DMS114 treated with DMSO at 0.1 percent for 48 hours (cell line): ENCODE measurements at regions not wholly inside any gene's neighbourhood (a gene's known extent, or its start where the extent isn't known, plus 50 kb on each side); places are given as distances from the start of the nearest gene placed in this dataset.
"Not testable (repeated sequence)": the region's sequence is repeated elsewhere in the genome, so short reads cannot be mapped to it uniquely, and the experiment has no call there.

Source experiments
- DNase-seq: peaks from one replicate; lab custom pipeline; 2025; ENCODE audit not compliant: unreplicated experiment; lab: John Stamatoyannopoulos, UW

DNA sequence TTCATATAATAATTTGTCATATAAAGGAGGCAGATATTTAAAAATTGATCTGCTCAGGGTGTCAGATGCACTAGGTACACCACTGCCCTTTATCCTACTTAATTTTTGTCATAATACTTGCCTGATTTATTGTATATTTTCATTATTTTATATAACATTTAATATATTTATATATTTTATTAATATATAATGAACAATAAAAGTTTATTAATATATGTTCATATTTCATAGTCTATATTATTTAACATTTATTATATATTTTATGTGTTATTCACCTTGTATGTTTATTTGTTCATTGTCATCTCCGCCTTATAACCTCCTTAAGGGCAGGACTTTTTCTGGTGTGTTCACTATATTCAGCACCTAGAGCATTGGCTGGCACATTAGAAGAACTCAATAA is 232.4 kb upstream of the AMIGO2 start:
- DNase-seq: no peak

- DNase-seq: no peak
Observed at GRCh38 chr12:47311568-47311967, 231.8 kb upstream of the AMIGO2 start.

GRCh38 chr12:47311010-47311409 is 231.3 kb upstream of the AMIGO2 start:
- DNase-seq: no peak

DNA sequence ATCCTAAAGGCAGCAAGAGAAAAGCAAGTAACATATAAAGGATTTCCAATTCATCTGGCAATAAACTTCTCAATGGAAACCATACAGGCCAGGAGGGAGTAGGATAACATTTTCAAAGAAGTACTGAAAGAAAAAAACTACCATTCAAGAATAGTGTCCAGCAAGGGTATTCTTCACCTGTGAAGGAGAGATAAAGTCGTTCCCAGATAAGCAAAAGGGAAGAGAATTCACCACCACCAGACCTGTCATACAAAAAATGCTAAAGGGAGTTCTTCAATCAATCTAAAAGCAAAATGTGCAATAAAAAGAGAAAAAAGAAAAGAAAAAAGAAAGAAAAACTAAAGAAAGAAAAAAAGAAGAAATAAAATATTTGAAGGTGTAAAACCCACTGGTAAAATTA is 228.9 kb upstream of the AMIGO2 start:
- DNase-seq: no peak

DNA sequence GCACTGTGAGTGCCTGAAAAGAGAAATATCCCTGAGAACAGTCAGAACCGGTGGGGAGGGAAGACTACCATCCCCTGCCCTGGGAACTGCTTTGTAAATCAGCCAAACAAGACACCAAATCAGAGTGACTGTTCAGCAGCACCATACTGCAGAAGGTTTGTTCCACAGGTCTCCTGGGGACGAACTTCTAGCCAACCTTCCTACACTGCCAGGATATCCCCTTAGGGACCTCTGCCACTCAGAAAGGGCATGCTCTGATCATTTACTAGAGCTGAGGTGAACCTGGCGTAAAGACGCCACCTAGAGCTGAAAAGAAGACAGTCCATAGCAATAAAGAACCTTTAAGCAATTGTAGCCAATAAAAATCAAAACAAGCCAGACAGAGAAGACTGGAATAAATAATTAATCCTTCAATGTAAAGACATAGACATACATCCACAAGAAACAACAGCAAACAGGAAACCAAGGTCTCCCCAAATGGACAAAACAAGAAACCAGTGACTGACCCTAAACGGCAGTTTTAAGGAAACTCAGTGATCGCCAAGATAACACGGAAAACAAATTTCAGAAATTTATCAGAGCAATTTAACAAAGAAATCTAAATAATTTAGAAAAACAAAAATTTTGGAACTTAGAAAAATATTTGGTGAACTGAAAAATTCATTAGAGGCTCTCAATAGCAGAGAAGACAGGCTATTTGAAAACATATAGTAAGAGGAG is 228.1 kb upstream of the AMIGO2 start:
- peak; percentile 38 for DNase-seq

DNA sequence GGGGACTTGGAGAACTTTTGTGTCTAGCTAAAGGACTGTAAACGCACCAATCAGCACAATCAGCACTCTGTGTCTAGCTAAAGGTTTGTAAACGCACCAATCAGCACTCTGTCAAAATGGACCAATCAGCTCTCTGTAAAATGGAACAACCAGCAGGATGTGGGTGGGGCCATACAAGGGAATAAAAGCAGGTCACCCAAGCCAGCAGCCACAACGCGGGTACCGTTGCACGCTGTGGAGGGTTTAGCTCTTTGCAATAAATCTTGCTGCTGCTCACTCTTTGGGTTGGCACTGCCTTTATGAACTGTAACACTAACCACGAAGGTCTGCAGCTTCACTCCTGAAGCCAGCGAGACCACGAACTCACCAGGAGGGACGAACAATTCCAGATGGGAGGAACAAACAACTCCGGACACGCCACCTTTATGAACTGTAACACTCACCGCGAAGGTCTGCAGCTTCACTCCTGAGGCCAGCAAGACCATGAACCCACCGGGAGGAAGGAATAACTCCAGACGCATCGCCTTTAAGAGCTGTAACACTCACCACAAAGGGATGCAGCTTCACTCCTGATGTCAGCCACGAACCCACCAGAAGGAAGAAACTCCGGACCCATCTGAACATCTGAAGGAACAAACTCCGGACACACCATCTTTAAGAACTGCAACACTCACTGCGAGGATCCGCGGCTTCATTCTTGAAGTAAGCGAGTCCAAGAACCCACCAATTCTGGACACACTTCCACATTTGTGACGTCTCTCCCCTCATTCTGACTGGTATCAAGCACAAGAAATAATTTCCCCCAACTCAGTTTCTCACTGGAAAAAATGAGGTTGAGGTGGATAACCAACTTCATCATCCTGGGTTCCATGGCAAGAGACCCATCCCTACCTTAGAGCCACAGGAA is 227.3 kb upstream of the AMIGO2 start:
- DNase-seq: not testable (repeated sequence)

DNA sequence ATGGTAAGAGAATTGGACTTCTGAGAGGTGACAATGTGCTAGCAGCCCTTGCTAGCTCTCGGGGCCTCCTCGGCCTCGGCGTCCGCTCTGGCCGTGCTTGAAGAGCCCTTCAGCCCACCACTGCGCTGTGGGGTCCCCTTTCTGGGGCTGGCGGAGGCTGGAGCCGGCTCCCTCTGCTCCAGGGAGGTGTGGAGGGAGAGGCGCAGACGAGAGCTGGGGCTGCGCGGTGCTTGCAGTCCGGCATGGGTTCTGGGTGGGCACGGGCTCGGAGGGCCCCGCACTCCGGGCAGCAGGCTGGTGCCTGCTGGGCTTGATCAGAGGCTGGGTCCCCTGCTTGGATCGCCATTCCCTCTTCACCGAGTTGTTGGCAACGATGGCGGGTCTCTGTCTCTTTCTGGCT is 226.4 kb upstream of the AMIGO2 start:
- DNase-seq: no peak

DNA sequence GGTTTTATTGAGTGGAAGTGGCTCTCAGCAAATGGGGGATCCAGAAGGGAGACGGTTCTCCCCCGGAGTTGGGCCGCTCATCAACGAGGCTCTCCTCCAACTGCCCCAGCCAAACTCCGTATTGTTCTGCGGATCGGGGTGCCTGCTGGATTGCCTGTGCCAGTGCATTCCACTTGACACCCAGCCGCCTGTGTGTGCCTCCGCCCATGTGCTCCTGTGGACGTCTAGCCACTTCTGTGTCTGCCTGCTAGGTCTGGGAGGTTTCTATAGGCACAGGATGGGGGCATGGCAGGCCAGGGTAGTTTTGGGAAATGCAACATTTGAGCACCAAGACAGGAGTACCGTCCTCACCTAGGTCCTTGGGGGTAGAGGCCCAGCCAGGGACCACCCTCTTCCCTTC is 225.7 kb upstream of the AMIGO2 start:
- no peak for DNase-seq

- DNase-seq: no peak
Observed at GRCh38 chr12:47303995-47304560, 224.3 kb upstream of the AMIGO2 start.

GRCh38 chr12:47303207-47303606 is 223.4 kb upstream of the AMIGO2 start:
- DNase-seq: no peak

- no peak for DNase-seq
Observed at GRCh38 chr12:47302111-47302671, 222.4 kb upstream of the AMIGO2 start.

- no peak for DNase-seq
Observed at GRCh38 chr12:47299586-47299985, 219.8 kb upstream of the AMIGO2 start.

DNA sequence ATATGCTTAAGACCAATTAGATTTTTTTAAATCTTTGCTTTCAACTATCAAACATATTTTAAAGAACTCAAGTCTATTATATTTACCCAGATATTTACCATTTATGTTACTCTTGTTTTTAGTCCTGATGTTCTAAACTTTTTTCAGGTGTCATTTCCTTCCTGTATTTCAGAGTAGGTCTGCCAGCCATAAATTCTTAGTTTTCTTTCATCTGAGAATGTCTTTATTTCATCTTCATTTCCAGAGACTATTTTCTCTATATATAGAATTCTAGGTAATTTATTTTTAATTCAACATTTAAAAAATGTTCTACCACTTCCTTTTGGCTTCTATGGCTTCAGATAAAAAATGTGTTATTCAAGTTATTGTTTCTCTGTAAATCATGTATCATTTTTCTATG is 218.2 kb upstream of the AMIGO2 start:
- DNase-seq: no peak

DNA sequence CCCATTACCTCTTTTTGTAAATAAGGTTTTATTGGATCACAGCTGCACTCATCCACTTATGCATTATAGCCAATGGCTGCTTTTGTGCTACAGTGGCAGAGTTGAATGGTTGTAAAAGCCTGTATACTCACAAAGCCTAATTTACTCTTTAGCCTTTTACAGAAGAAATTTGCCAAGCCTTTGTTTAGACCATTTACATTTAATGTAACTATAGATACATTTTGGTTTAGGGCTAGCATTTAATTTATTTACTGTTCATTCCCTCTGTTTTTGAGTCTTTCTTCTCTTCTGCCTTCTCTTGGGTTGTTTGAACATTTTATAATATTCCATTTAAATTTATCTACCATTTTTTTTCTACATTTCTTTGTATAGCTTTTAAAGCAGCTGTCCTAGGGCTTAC is 217.1 kb upstream of the AMIGO2 start:
- no peak for DNase-seq

GRCh38 chr12:47293406-47293805 is 213.6 kb upstream of the AMIGO2 start:
- peak; percentile 27 for DNase-seq

DNA sequence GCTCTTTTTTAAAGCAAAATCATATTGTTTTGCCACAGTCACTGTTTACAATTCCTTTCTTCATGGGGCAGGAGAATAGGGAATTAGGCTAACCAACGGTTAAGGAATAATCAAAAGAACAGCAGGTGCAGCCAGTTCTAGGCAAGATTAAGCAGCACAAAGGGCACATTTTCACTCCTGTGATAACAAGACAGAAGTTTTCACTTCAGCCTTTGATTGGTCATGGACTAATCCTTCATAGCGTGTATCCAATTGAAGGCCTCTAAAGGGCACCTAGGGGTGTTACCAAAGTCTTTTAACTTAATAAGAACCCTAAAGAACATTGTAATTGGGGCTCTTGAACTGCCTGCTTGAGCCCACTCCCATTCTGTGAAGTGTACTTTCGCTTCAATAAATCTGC is 206.9 kb upstream of the AMIGO2 start:
- no peak for DNase-seq
